IPS-20b (cell line): ENCODE measurements at regions not wholly inside any gene's neighbourhood (a gene's known extent, or its start where the extent isn't known, plus 50 kb on each side); places are given as distances from the start of the nearest gene placed in this dataset.

ENCODE experiments used
- H3K27ac ChIP-seq: one replicate; pipeline ENCODE4 v1.5.1; 2013; ENCODE audit warnings: low read length
- H3K27me3 ChIP-seq: 2 replicates; pipeline ENCODE4 v1.6.1; 2013; ENCODE audit warnings: mild to moderate bottlenecking, low read length, inconsistent platforms; ENCODE audit not compliant: insufficient read depth
- H3K36me3 ChIP-seq: 2 replicates; pipeline ENCODE4 v1.6.1; 2013; ENCODE audit warnings: low read depth, mild to moderate bottlenecking, inconsistent platforms, low read length, moderate library complexity; ENCODE audit not compliant: insufficient read depth
- H3K4me1 ChIP-seq: 2 replicates; pipeline ENCODE4 v1.6.1; 2013; ENCODE audit warnings: mild to moderate bottlenecking, control low read depth, inconsistent platforms, low read length, moderate library complexity; ENCODE audit not compliant: insufficient read depth
- H3K4me3 ChIP-seq: 2 replicates; pipeline ENCODE4 v1.5.1; 2013; ENCODE audit warnings: mild to moderate bottlenecking, low read length, inconsistent platforms
- H3K9ac ChIP-seq: 2 replicates; pipeline ENCODE4 v1.6.1; 2013; ENCODE audit warnings: low read depth, mild to moderate bottlenecking, inconsistent platforms, low read length, moderate library complexity
- H3K9me3 ChIP-seq: 2 replicates; pipeline ENCODE4 v1.6.1; 2013; ENCODE audit warnings: mild to moderate bottlenecking, low read depth, low read length, inconsistent platforms; ENCODE audit not compliant: insufficient read depth

GRCh38 chr1:4166713-4167112 is 266.6 kb upstream of the C1orf174 start:
- no peaks in the 10 kb centered on the region for H3K36me3 ChIP-seq
- H3K4me1 ChIP-seq: no peaks in the 10 kb centered on the region
- H3K27ac ChIP-seq: no peak overlapping the region
- H3K9me3 ChIP-seq: no peaks in the 10 kb centered on the region
- no peak overlapping the region for H3K9ac ChIP-seq
- H3K4me3 ChIP-seq: no peak overlapping the region
- H3K27me3 ChIP-seq: no peaks in the 10 kb centered on the region; the same call in 1 of the 2 replicates

- Histone ChIP-seq H3K36me3 (no peaks in the 10 kb centered on the region), H3K27me3 (no peaks in the 10 kb centered on the region; the same call in 1 of the 2 replicates), H3K27ac (no peak overlapping the region), H3K9ac (no peak overlapping the region), H3K9me3 (no peaks in the 10 kb centered on the region), H3K4me3 (no peak overlapping the region), H3K4me1 (no peaks in the 10 kb centered on the region; the same call in 1 of the 2 replicates)
Observed at GRCh38 chr1:4169991-4170390, 269.9 kb upstream of the C1orf174 start.

- no peaks in the 10 kb centered on the region; the same call in 1 of the 2 replicates for H3K4me1 ChIP-seq
- no peak overlapping the region for H3K9ac ChIP-seq
Observed at GRCh38 chr1:4170548-4171340, 270.7 kb upstream of the C1orf174 start.

GRCh38 chr1:4171480-4172450 is 271.7 kb upstream of the C1orf174 start:
- Histone ChIP-seq H3K27me3 (no peaks in the 10 kb centered on the region; the same call in 1 of the 2 replicates), H3K4me3 (no peak overlapping the region), H3K4me1 (peaks cover 3% of the 10 kb centered on the region; the same call in 1 of the 2 replicates), H3K9me3 (no peaks in the 10 kb centered on the region), H3K9ac (no peak overlapping the region), H3K27ac (no peak overlapping the region), H3K36me3 (no peaks in the 10 kb centered on the region)

More at GRCh38 chr1:4170548-4171340, 270.7 kb upstream of the C1orf174 start:
- no peak overlapping the region for H3K27ac ChIP-seq
- H3K36me3 ChIP-seq: no peaks in the 10 kb centered on the region
- no peaks in the 10 kb centered on the region for H3K9me3 ChIP-seq
- H3K4me3 ChIP-seq: no peak overlapping the region
- no peaks in the 10 kb centered on the region; the same call in 1 of the 2 replicates for H3K27me3 ChIP-seq

GRCh38 chr1:4172644-4173599 is 272.9 kb upstream of the C1orf174 start:
- H3K9me3 ChIP-seq: no peaks in the 10 kb centered on the region
- no peaks in the 10 kb centered on the region for H3K36me3 ChIP-seq
- peaks cover 3% of the 10 kb centered on the region; the same call in 1 of the 2 replicates for H3K4me1 ChIP-seq
- H3K27ac ChIP-seq: no peak overlapping the region
- H3K9ac ChIP-seq: no peak overlapping the region
- no peaks in the 10 kb centered on the region; the same call in 1 of the 2 replicates for H3K27me3 ChIP-seq
- H3K4me3 ChIP-seq: no peak overlapping the region

- no peaks in the 10 kb centered on the region for H3K9me3 ChIP-seq
- no peak overlapping the region for H3K9ac ChIP-seq
- H3K4me1 ChIP-seq: peaks cover 3% of the 10 kb centered on the region; the same call in 1 of the 2 replicates
- no peaks in the 10 kb centered on the region for H3K36me3 ChIP-seq
- H3K4me3 ChIP-seq: no peak overlapping the region
- no peaks in the 10 kb centered on the region; the same call in 1 of the 2 replicates for H3K27me3 ChIP-seq
- H3K27ac ChIP-seq: no peak overlapping the region
Observed at GRCh38 chr1:4173731-4174130, 273.7 kb upstream of the C1orf174 start.

GRCh38 chr1:4174291-4175200 is 274.5 kb upstream of the C1orf174 start:
- H3K27ac ChIP-seq: no peak overlapping the region
- H3K9ac ChIP-seq: no peak overlapping the region
- H3K27me3 ChIP-seq: no peaks in the 10 kb centered on the region; the same call in 1 of the 2 replicates
- H3K4me3 ChIP-seq: no peak overlapping the region
- H3K9me3 ChIP-seq: no peaks in the 10 kb centered on the region
- H3K4me1 ChIP-seq: peaks cover 3% of the 10 kb centered on the region; the same call in 1 of the 2 replicates
- H3K36me3 ChIP-seq: no peaks in the 10 kb centered on the region

- no peaks in the 10 kb centered on the region for H3K9me3 ChIP-seq
- H3K27ac ChIP-seq: no peak overlapping the region
- no peak overlapping the region for H3K4me3 ChIP-seq
- no peak overlapping the region for H3K9ac ChIP-seq
- peaks cover 3% of the 10 kb centered on the region; the same call in 1 of the 2 replicates for H3K4me1 ChIP-seq
- H3K27me3 ChIP-seq: no peaks in the 10 kb centered on the region; the same call in 1 of the 2 replicates
- H3K36me3 ChIP-seq: no peaks in the 10 kb centered on the region
Observed at GRCh38 chr1:4175566-4176405, 275.7 kb upstream of the C1orf174 start.

GRCh38 chr1:4176841-4177240 is 276.8 kb upstream of the C1orf174 start:
- H3K9ac ChIP-seq: no peak overlapping the region
- H3K27me3 ChIP-seq: no peaks in the 10 kb centered on the region; the same call in 1 of the 2 replicates
- no peaks in the 10 kb centered on the region for H3K9me3 ChIP-seq
- no peak overlapping the region for H3K27ac ChIP-seq
- peaks cover 3% of the 10 kb centered on the region; the same call in 1 of the 2 replicates for H3K4me1 ChIP-seq
- H3K4me3 ChIP-seq: no peak overlapping the region
- no peaks in the 10 kb centered on the region for H3K36me3 ChIP-seq
